PC-3 (cell line): ENCODE measurements at regions not wholly inside any gene's neighbourhood (a gene's known extent, or its start where the extent isn't known, plus 50 kb on each side); places are given as distances from the start of the nearest gene placed in this dataset.

Source experiments
- ATAC-seq: fragments of 200-7000 bp; cut with Tn5 transposase; 2 replicates; pipeline ENCODE4 v1.9.1; 2020; ENCODE audit warnings: mild to moderate bottlenecking, moderate library complexity
- BruUV-seq: library from RNA; stranded (reverse); fragments of 400-500 nt; replicated peaks from 2 replicates; lab custom pipeline; 2021; lab: Mats Ljungman, UMichigan
- CTCF ChIA-PET: fragments of 300-600 bp; sonication (Branson Sonifier 250); formaldehyde crosslinking; loops from one replicate; lab custom pipeline; 2022; ENCODE audit warnings: antibody characterized with exemption; lab: Charles Lee
- POLR2A ChIA-PET: fragments of 300-600 bp; sonication (Branson Sonifier 250); formaldehyde crosslinking; loops from one replicate; lab custom pipeline; 2022; ENCODE audit warnings: antibody characterized with exemption; ENCODE audit not compliant: unreplicated experiment; lab: Charles Lee
- DNase-seq: peaks from one replicate; pipeline ENCODE4 v3.0.0-alpha.2; 2015
- H2AFZ ChIP-seq: fragments of 300-600 bp; sonication (generic); 2 replicates; pipeline ENCODE4 v1.6.0; 2016; ENCODE audit warnings: antibody characterized with exemption, low read length
- H3F3A ChIP-seq: fragments of 300-600 bp; sonication (generic); one replicate; pipeline ENCODE4 v1.6.0; 2017; ENCODE audit warnings: antibody characterized with exemption, low read length, control low read depth, mild to moderate bottlenecking; ENCODE audit not compliant: unreplicated experiment
- H3K27ac ChIP-seq: fragments of 300-600 bp; sonication (generic); 2 replicates; pipeline ENCODE4 v1.5.1; 2016; ENCODE audit warnings: mild to moderate bottlenecking, low read length
- H3K27me3 ChIP-seq: fragments of 300-600 bp; sonication (generic); 2 replicates; pipeline ENCODE4 v1.6.1; 2016; ENCODE audit warnings: low read length, mixed read lengths
- H3K36me3 ChIP-seq: fragments of 300-600 bp; sonication (generic); 2 replicates; pipeline ENCODE4 v1.6.1; 2016; ENCODE audit warnings: low read depth, mixed run types, low read length, mixed read lengths
- H3K4me1 ChIP-seq: fragments of 300-600 bp; sonication (generic); 2 replicates; pipeline ENCODE4 v1.5.1; 2016; ENCODE audit warnings: low read length; ENCODE audit not compliant: insufficient read depth
- H3K4me2 ChIP-seq: fragments of 300-600 bp; sonication (generic); 2 replicates; pipeline ENCODE4 v1.6.0; 2016; ENCODE audit warnings: low read length
- H3K4me3 ChIP-seq: fragments of 300-600 bp; sonication (generic); 2 replicates; pipeline ENCODE4 v1.5.1; 2016; ENCODE audit warnings: mild to moderate bottlenecking, low read length, mixed read lengths
- H3K79me2 ChIP-seq: fragments of 300-600 bp; sonication (generic); 2 replicates; pipeline ENCODE4 v1.6.1; 2017; ENCODE audit warnings: low read length, mixed read lengths
- H3K9ac ChIP-seq: fragments of 300-600 bp; sonication (generic); 2 replicates; pipeline ENCODE4 v1.6.0; 2016; ENCODE audit warnings: mild to moderate bottlenecking, low read length
- H3K9me2 ChIP-seq: fragments of 300-600 bp; sonication (generic); replicated peaks from 2 replicates; pipeline ENCODE4 v1.6.1; 2016; ENCODE audit warnings: mixed run types, low read length, mixed read lengths
- H3K9me3 ChIP-seq: fragments of 300-600 bp; sonication (generic); 2 replicates; pipeline ENCODE4 v1.6.1; 2016; ENCODE audit warnings: low read length, mixed read lengths
- H4K20me1 ChIP-seq: fragments of 300-600 bp; sonication (generic); 2 replicates; pipeline ENCODE4 v1.6.1; 2016; ENCODE audit warnings: low read length, mixed read lengths
- EZH2 ChIP-seq: fragments of 300-600 bp; sonication (generic); IDR thresholded peaks from one replicate; pipeline ENCODE4 v1.6.1; 2017; ENCODE audit warnings: antibody characterized with exemption, mild to moderate bottlenecking, low read length; ENCODE audit not compliant: unreplicated experiment
- EZH2phosphoT487 ChIP-seq: fragments of 300-600 bp; sonication (generic); IDR thresholded peaks from 2 replicates; pipeline ENCODE4 v1.6.1; 2018; ENCODE audit warnings: mild to moderate bottlenecking, antibody characterized with exemption, low read length, borderline replicate concordance
- intact Hi-C: fragments of 100-400 bp; cut with micrococcal nuclease; formaldehyde crosslinking; loops from 2 replicates; pipeline ENCODE4 v1.9.0; 2023
- TF ChIP-seq, protein P1 (sequence below): fragments of 300-600 bp; sonication (generic); conservative IDR thresholded peaks from 2 replicates; pipeline ENCODE4 v1.5.1; 2017; ENCODE audit warnings: antibody characterized with exemption, low read depth, mild to moderate bottlenecking, low read length

DNA sequence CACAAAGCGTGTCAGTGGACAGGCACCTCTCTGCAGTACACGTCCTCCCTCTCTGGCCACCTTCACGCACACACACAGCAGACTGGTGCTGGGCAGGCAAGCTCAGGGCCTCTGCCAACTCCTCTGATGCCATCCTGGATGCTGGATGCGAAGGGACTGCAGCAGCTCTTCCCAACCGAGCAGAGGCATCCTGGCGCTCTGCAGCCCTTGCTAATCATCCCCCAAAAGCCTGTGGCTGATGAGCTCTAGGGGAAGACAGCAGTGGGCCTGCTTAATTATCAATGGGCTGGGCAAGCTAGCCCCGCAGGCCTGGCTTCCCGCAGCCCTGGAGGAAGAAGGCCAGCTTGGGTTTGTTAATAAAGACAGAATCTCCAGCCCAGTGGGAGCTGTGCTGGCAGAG is 71.3 kb upstream of the TEX51 start:
- Histone ChIP-seq H3F3A (no peaks in the 10 kb centered on the region), H2AFZ (no peak overlapping the region), H3K9me2 (no peaks in the 10 kb centered on the region), H3K27me3 (peaks cover 38% of the 10 kb centered on the region), H3K4me2 (no peak overlapping the region), H3K27ac (no peak overlapping the region), H4K20me1 (no peaks in the 10 kb centered on the region), H3K79me2 (no peaks in the 10 kb centered on the region), H3K9ac (no peak overlapping the region), H3K9me3 (no peaks in the 10 kb centered on the region), H3K36me3 (no peaks in the 10 kb centered on the region), H3K4me1 (no peaks in the 10 kb centered on the region), H3K4me3 (no peak overlapping the region)
- TF ChIP-seq, protein P1, sequence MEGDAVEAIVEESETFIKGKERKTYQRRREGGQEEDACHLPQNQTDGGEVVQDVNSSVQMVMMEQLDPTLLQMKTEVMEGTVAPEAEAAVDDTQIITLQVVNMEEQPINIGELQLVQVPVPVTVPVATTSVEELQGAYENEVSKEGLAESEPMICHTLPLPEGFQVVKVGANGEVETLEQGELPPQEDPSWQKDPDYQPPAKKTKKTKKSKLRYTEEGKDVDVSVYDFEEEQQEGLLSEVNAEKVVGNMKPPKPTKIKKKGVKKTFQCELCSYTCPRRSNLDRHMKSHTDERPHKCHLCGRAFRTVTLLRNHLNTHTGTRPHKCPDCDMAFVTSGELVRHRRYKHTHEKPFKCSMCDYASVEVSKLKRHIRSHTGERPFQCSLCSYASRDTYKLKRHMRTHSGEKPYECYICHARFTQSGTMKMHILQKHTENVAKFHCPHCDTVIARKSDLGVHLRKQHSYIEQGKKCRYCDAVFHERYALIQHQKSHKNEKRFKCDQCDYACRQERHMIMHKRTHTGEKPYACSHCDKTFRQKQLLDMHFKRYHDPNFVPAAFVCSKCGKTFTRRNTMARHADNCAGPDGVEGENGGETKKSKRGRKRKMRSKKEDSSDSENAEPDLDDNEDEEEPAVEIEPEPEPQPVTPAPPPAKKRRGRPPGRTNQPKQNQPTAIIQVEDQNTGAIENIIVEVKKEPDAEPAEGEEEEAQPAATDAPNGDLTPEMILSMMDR, result no peak
- TF ChIP-seq EZH2phosphoT487 (no peak), EZH2 (no peak)
- ChIA-PET POLR2A (no interaction called here), CTCF (no interaction called here)
- intact Hi-C loops, result no loop called here
- ATAC-seq, result no peak
- no peak for DNase-seq
- BruUV-seq, result no TSS peak

DNA sequence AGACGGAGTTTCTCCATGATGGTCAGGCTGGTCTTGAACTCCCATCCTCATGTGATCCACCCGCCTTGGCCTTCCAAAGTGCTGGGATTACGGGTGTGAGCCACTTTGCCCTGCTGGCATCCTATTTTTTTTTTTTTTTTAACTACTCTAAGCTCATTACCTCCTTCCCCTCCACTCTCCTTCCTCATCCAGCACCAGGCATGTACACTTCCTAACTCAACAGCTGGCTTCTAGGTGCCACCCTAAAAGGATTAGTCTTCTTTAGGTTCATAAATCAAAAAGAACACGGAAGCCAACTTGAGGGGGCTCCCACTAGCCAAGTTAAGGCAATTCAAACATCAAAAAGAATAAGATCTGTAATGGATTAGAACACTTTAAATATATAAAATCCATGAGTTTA is 70.6 kb upstream of the TEX51 start:
- no peaks in the 10 kb centered on the region for H3F3A ChIP-seq
- ATAC-seq, result no peak
- H2AFZ ChIP-seq, result no peak overlapping the region
- no peak for TF ChIP-seq EZH2phosphoT487
- TF ChIP-seq EZH2, result no peak
- TF ChIP-seq, protein P1, result no peak
- BruUV-seq, result no TSS peak
- no peak overlapping the region for H3K9ac ChIP-seq
- no peak overlapping the region for H3K4me2 ChIP-seq
- intact Hi-C loops, result no loop called here
- no peak for DNase-seq
- no peaks in the 10 kb centered on the region for H4K20me1 ChIP-seq
- no peaks in the 10 kb centered on the region for H3K4me1 ChIP-seq
- ChIA-PET POLR2A (no interaction called here), CTCF (no interaction called here)
- no peaks in the 10 kb centered on the region for H3K9me2 ChIP-seq
- H3K27me3 ChIP-seq, result peaks cover 31% of the 10 kb centered on the region
- H3K36me3 ChIP-seq, result no peaks in the 10 kb centered on the region
- H3K9me3 ChIP-seq, result no peaks in the 10 kb centered on the region
- no peak overlapping the region for H3K27ac ChIP-seq
- H3K79me2 ChIP-seq, result no peaks in the 10 kb centered on the region
- no peak overlapping the region for H3K4me3 ChIP-seq

DNA sequence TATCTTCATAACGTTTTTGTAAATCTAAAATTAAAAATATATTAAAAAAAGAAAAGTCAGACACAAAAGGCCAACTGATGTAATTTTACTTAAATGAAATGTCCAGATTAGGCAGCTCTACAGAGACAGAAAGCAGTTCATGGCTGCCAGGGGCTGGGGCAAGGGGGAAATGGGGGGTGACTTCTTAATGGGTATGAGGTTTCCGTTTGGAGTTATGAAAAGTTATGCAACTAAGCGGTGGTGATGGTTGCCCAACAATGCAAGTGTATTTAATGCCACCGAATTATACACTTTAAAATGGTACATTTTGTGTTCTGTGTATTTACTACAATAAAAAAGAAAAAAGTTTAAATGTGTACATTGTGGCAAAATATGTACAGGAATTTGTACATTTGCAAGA is 70.2 kb upstream of the TEX51 start:
- Histone ChIP-seq H3K9me3 (no peaks in the 10 kb centered on the region), H3K4me1 (no peaks in the 10 kb centered on the region), H3K27me3 (peaks cover 30% of the 10 kb centered on the region), H3F3A (no peaks in the 10 kb centered on the region), H3K9me2 (no peaks in the 10 kb centered on the region), H4K20me1 (no peaks in the 10 kb centered on the region), H3K4me3 (no peak overlapping the region), H3K9ac (no peak overlapping the region), H3K4me2 (no peak overlapping the region), H3K79me2 (no peaks in the 10 kb centered on the region), H3K27ac (no peak overlapping the region), H3K36me3 (no peaks in the 10 kb centered on the region), H2AFZ (no peak overlapping the region)
- no peak for ATAC-seq
- POLR2A ChIA-PET, result no interaction called here
- intact Hi-C loops, result no loop called here
- CTCF ChIA-PET, result no interaction called here
- no peak for DNase-seq
- BruUV-seq, result no TSS peak
- TF ChIP-seq, protein P1, result no peak
- TF ChIP-seq EZH2phosphoT487 (no peak), EZH2 (no peak)
